ENCODE measurements at regions not wholly inside any gene's neighbourhood (a gene's known extent, or its start where the extent isn't known, plus 50 kb on each side); places are given as distances from the start of the nearest gene placed in this dataset.

- Histone ChIP-seq H3K9ac (ENCODE audit: low read length) (no peak overlapping the region), H3K36me3 (replicated peaks; ENCODE audit: low read depth, low read length) (no peaks in the 10 kb centered on the region), H3K4me1 (ENCODE audit: low read length) (no peaks in the 10 kb centered on the region), H3K4me2 (ENCODE audit: low read length) (no peak overlapping the region), H3K4me3 (ENCODE audit: low read length) (no peak overlapping the region), H3K9me3 (ENCODE audit: insufficient read depth, low read length) (no peaks in the 10 kb centered on the region), H4K20me1 (ENCODE audit: insufficient read depth, low read length) (no peaks in the 10 kb centered on the region), H3K79me2 (ENCODE audit: low read length) (no peaks in the 10 kb centered on the region), H3K27ac (ENCODE audit: low read length) (no peak overlapping the region), H2AFZ (ENCODE audit: low read depth, low read length) (no peak overlapping the region), H3K27me3 (ENCODE audit: low read depth, low read length) (peaks cover 28% of the 10 kb centered on the region)
- TF ChIP-seq EZH2phosphoT487 (IDR thresholded peaks at IDR 0.05; ENCODE audit: low read depth) = no peak
- no peak for TF ChIP-seq CTCF (IDR thresholded peaks at IDR 0.05; ENCODE audit: low read depth, low read length)
These were observed 296.3 kb upstream of the KLF3 start for GRCh38 chr4:38367642-38368174.

- Histone ChIP-seq H3K4me1 (ENCODE audit: low read length) (no peaks in the 10 kb centered on the region), H3K27ac (ENCODE audit: low read length) (no peak overlapping the region), H3K36me3 (replicated peaks; ENCODE audit: low read depth, low read length) (no peaks in the 10 kb centered on the region), H2AFZ (ENCODE audit: low read depth, low read length) (no peak overlapping the region), H4K20me1 (ENCODE audit: insufficient read depth, low read length) (no peaks in the 10 kb centered on the region), H3K9ac (ENCODE audit: low read length) (no peak overlapping the region), H3K9me3 (ENCODE audit: insufficient read depth, low read length) (no peaks in the 10 kb centered on the region), H3K79me2 (ENCODE audit: low read length) (no peaks in the 10 kb centered on the region), H3K27me3 (ENCODE audit: low read depth, low read length) (peaks cover 28% of the 10 kb centered on the region), H3K4me3 (ENCODE audit: low read length) (no peak overlapping the region), H3K4me2 (ENCODE audit: low read length) (no peak overlapping the region)
- no peak for TF ChIP-seq EZH2phosphoT487 (IDR thresholded peaks at IDR 0.05; ENCODE audit: low read depth)
- no peak for TF ChIP-seq CTCF (IDR thresholded peaks at IDR 0.05; ENCODE audit: low read depth, low read length)
These were observed 295.4 kb upstream of the KLF3 start for GRCh38 chr4:38368613-38369012.

- H3K4me1 ChIP-seq (ENCODE audit: low read length) = no peaks in the 10 kb centered on the region
- no peaks in the 10 kb centered on the region for H3K36me3 ChIP-seq (replicated peaks; ENCODE audit: low read depth, low read length)
- no peak for TF ChIP-seq EZH2phosphoT487 (IDR thresholded peaks at IDR 0.05; ENCODE audit: low read depth)
- no peak for TF ChIP-seq CTCF (IDR thresholded peaks at IDR 0.05; ENCODE audit: low read depth, low read length)
- H2AFZ ChIP-seq (ENCODE audit: low read depth, low read length) = no peak overlapping the region
- no peaks in the 10 kb centered on the region for H3K79me2 ChIP-seq (ENCODE audit: low read length)
- no peaks in the 10 kb centered on the region for H4K20me1 ChIP-seq (ENCODE audit: insufficient read depth, low read length)
- no peak overlapping the region for H3K27ac ChIP-seq (ENCODE audit: low read length)
- no peak overlapping the region for H3K4me3 ChIP-seq (ENCODE audit: low read length)
- H3K9me3 ChIP-seq (ENCODE audit: insufficient read depth, low read length) = no peaks in the 10 kb centered on the region
- peaks cover 19% of the 10 kb centered on the region for H3K27me3 ChIP-seq (ENCODE audit: low read depth, low read length)
- H3K9ac ChIP-seq (ENCODE audit: low read length) = no peak overlapping the region
- H3K4me2 ChIP-seq (ENCODE audit: low read length) = no peak overlapping the region
These were observed 292.6 kb upstream of the KLF3 start for GRCh38 chr4:38371391-38371851.

- Histone ChIP-seq H3K79me2 (ENCODE audit: low read length) (no peaks in the 10 kb centered on the region), H4K20me1 (ENCODE audit: insufficient read depth, low read length) (no peaks in the 10 kb centered on the region), H3K9me3 (ENCODE audit: insufficient read depth, low read length) (no peaks in the 10 kb centered on the region), H2AFZ (ENCODE audit: low read depth, low read length) (no peak overlapping the region), H3K27me3 (ENCODE audit: low read depth, low read length) (peaks cover 6% of the 10 kb centered on the region), H3K9ac (ENCODE audit: low read length) (no peak overlapping the region), H3K4me1 (ENCODE audit: low read length) (no peaks in the 10 kb centered on the region), H3K27ac (ENCODE audit: low read length) (no peak overlapping the region), H3K4me2 (ENCODE audit: low read length) (no peak overlapping the region), H3K36me3 (replicated peaks; ENCODE audit: low read depth, low read length) (no peaks in the 10 kb centered on the region), H3K4me3 (ENCODE audit: low read length) (no peak overlapping the region)
- TF ChIP-seq CTCF (IDR thresholded peaks at IDR 0.05; ENCODE audit: low read depth, low read length) = no peak
- no peak for TF ChIP-seq EZH2phosphoT487 (IDR thresholded peaks at IDR 0.05; ENCODE audit: low read depth)
These were observed 290.6 kb upstream of the KLF3 start for GRCh38 chr4:38373375-38373774.
